ENCODE measurements at regions not wholly inside any gene's neighbourhood (a gene's known extent, or its start where the extent isn't known, plus 50 kb on each side); places are given as distances from the start of the nearest gene placed in this dataset.

DNA sequence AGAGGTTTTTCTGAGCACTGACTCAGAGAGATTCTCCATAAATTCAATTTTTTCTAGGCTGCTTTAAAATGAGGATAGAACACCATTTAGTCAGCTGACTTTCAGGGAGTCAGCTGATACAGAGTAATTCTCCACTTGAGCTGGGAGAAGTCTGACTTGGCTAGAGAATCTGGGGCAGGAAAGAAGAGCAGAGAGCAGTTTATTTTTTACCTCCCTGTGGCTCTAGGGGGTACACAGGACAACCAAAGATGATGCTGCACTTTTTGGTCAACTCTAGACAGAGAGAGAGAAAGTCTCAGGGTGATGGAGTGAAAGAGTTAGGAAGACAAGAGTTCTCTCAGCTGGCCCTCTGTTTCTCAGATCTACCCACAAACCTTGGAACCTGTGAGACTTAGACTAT is 67.3 kb upstream of the EED start:
- no peak overlapping the region for H3K27ac ChIP-seq
- TF ChIP-seq, protein P1, sequence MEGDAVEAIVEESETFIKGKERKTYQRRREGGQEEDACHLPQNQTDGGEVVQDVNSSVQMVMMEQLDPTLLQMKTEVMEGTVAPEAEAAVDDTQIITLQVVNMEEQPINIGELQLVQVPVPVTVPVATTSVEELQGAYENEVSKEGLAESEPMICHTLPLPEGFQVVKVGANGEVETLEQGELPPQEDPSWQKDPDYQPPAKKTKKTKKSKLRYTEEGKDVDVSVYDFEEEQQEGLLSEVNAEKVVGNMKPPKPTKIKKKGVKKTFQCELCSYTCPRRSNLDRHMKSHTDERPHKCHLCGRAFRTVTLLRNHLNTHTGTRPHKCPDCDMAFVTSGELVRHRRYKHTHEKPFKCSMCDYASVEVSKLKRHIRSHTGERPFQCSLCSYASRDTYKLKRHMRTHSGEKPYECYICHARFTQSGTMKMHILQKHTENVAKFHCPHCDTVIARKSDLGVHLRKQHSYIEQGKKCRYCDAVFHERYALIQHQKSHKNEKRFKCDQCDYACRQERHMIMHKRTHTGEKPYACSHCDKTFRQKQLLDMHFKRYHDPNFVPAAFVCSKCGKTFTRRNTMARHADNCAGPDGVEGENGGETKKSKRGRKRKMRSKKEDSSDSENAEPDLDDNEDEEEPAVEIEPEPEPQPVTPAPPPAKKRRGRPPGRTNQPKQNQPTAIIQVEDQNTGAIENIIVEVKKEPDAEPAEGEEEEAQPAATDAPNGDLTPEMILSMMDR (IDR thresholded peaks at IDR 0.05), result no peak
- TF ChIP-seq ZFX (IDR thresholded peaks at IDR 0.05; ENCODE audit: borderline replicate concordance), result no peak

DNA sequence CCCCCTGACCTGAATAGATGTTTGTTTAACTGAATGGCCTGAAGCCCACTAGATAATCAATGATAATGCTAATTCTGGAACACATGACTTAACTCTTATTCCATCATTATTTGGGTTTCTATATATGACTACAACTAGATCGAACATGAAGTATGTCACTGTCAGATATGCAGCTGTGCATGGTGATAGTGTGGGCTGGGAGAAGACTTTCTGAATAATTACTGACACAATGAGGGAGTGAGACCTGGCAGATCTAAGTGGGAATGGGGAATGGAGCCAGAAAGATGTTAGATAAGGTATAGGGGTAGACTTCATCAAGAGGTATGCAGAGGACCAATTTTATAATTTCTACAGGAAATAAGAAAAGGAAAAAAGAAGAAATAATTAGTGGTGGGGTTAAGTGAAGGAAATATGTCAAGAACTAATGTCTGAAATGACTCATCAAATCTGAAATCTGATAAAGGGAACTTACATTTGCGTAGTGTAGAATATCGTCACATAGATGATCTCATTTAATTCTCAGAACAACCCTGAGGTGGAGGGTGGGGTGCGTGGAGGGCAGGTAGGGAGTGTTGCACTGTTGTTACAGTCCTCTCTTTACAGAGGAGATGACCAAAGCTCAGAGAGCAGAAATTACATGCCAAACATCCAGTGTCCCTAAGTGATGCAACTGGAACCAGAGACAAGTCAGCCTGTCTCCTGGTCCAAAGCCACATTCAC is 68.2 kb upstream of the EED start:
- H3K27ac ChIP-seq, result no peak overlapping the region
- TF ChIP-seq, protein P1 (IDR thresholded peaks at IDR 0.05), result no peak
- TF ChIP-seq ZFX (IDR thresholded peaks at IDR 0.05; ENCODE audit: borderline replicate concordance), result no peak

DNA sequence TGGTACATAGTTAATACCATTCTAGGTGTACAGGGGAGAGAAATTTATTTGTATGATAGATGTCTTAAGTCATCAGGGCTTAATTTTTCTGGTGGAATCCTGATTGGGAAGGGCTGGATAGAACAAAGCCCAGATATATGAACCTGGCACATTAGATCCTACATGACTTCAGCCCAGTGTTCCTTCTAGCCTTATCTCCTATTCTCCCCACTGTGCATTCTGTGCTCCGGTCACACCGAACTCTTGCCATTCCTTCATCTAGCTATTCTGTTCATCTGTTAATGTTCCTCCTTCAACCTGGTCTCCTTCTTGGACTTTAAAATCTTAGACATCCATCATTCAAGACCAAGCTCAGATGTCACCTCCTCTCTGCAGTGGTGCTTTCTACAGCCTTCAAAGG is 68.9 kb upstream of the EED start:
- H3K27ac ChIP-seq, result no peak overlapping the region
- TF ChIP-seq, protein P1 (IDR thresholded peaks at IDR 0.05), result no peak
- no peak for TF ChIP-seq ZFX (IDR thresholded peaks at IDR 0.05; ENCODE audit: borderline replicate concordance)

DNA sequence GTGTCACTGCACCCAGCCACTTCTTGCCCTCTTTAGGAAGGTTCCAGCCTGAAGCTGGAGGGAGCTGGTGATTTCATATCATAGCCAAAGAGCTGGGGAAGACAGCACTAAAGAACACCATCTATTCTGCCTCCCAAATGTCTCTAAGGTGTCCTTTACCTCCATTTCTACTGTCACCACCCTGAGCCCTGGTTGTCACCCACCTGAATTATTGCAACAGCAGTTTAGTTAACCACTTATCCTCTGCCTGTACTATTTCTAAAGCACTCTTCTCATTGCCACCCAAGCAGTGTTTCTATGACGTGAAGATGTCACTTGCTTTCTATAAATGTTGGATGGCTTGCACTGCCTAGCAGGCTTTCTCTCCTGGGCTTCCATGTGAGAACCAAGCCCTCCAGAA is 69.4 kb upstream of the EED start:
- H3K27ac ChIP-seq, result no peak overlapping the region
- TF ChIP-seq, protein P1 (IDR thresholded peaks at IDR 0.05), result no peak
- TF ChIP-seq ZFX (IDR thresholded peaks at IDR 0.05; ENCODE audit: borderline replicate concordance), result no peak

DNA sequence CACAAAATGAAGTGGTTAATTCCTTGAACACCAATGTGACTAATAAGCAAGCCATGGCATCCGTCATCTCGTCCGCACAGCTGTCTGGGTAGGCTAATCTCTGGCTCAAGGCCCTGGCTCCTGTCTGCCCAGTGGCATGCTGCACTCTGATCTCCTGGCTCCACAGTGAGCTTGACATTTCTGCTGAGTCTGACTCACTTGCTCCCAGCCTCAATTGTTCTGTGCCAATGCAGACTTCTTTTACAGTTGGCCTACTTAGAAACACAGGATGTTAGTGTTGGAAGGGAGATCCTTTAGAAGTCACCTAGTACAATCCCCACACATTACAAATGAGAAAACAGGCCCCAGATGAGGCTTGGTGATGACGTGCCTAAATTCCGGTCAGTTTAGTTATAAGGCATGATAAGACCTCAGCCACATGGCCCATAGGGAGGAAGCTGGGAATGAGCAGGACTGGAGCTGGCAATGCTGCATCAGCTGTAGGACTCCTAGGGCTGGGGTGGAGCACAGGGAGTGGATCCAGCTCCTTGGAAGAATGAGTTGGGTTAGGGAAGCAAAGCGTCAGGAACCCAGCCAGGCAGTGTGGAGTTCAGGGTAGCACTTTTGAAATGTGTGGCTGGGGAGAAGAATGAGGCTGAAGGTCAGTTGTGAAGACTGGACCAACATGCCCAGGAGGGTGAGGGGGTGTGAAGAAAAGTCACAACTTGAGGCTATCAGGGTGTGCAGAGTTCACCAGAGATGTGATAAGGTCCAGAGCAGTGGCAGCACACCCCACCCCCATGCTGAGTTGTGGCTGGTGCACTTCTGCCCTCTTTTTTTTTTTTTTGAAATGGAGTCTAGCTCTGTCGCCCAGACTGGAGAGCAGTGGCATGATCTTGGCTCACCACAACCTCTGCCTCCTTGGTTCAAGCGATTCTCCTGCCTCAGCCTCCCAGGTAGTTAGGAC is 70.2 kb upstream of the EED start:
- H3K27ac ChIP-seq, result no peak overlapping the region
- TF ChIP-seq, protein P1 (IDR thresholded peaks at IDR 0.05), result no peak
- no peak for TF ChIP-seq ZFX (IDR thresholded peaks at IDR 0.05; ENCODE audit: borderline replicate concordance)

DNA sequence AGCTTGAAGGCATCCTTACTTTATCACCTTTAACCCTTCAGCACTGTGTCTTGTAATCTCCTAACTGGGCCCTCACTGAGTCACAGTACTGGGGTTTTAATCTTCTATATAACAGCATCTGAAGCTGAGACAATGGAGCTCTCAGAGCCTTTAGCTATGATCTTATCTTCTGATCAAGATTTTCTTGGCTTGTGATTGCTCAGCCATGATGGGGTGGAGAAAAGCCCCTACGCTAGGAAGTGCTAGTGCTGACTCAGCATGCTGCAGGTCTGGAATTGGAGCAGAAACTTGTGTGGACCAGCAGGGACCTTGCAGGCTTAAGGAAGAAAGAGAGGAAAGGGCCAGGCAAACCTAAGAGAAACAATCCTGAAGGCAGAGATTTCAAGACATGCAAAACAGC is 71.7 kb upstream of the EED start:
- H3K27ac ChIP-seq, result no peak overlapping the region
- TF ChIP-seq, protein P1 (IDR thresholded peaks at IDR 0.05), result no peak
- TF ChIP-seq ZFX (IDR thresholded peaks at IDR 0.05; ENCODE audit: borderline replicate concordance), result no peak

DNA sequence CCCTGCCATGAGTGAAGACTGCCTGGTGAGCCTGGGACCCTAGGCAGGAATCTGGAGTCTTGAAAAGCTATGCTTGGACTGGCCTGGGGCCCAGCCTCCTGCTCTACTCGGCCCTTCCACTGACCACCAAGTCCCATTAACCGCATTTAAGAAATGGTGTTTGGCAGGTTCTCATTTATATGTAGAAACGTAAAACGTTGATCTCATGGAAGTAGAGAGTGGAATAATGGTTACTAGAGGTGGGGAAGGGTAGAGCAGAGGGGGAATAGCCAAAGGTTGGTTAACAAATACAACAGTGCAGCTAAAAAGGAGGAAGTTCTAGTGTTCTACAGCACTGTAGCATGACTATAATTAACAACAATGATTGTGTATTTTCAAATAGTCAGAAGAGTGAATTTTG is 72.9 kb upstream of the EED start:
- no peak overlapping the region for H3K27ac ChIP-seq
- TF ChIP-seq, protein P1 (IDR thresholded peaks at IDR 0.05), result no peak
- no peak for TF ChIP-seq ZFX (IDR thresholded peaks at IDR 0.05; ENCODE audit: borderline replicate concordance)

Measured in 22Rv1 (cell line).